ENCODE measurements at regions not wholly inside any gene's neighbourhood (a gene's known extent, or its start where the extent isn't known, plus 50 kb on each side); places are given as distances from the start of the nearest gene placed in this dataset.

DNA sequence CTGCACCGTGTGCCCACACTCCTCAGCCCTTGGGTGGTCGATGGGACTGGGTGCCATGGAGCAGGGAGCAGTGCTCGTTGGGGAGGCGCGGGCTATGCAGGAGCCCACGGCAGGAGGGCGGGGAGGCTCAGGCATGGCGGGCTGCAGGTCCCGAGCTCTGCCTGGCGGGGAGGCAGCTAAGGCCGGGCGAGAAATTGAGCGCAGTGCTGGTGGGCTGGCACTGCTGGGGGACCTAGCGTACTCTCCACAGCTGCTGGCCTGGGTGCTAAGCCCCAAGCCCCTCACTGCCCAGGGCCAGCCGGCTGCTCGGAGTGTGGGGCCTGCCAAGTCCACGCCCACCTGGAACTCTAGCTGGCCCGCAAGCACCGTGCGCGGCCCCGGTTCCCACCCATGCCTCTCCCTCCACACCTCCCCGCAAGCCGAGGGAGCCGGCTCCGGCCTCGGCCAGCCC lies 55.9 kb upstream of the ECI2 start:
- no peak for TF ChIP-seq POLR2AphosphoS5 (IDR thresholded peaks at IDR 0.05)
- TF ChIP-seq, protein P1, sequence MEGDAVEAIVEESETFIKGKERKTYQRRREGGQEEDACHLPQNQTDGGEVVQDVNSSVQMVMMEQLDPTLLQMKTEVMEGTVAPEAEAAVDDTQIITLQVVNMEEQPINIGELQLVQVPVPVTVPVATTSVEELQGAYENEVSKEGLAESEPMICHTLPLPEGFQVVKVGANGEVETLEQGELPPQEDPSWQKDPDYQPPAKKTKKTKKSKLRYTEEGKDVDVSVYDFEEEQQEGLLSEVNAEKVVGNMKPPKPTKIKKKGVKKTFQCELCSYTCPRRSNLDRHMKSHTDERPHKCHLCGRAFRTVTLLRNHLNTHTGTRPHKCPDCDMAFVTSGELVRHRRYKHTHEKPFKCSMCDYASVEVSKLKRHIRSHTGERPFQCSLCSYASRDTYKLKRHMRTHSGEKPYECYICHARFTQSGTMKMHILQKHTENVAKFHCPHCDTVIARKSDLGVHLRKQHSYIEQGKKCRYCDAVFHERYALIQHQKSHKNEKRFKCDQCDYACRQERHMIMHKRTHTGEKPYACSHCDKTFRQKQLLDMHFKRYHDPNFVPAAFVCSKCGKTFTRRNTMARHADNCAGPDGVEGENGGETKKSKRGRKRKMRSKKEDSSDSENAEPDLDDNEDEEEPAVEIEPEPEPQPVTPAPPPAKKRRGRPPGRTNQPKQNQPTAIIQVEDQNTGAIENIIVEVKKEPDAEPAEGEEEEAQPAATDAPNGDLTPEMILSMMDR (IDR thresholded peaks at IDR 0.05; ENCODE audit: poor library complexity, severe bottlenecking) = no peak
- no peak for TF ChIP-seq EZH2 (IDR thresholded peaks at IDR 0.05; ENCODE audit: borderline replicate concordance, insufficient read depth, low read length, poor library complexity, severe bottlenecking)
- no peak for TF ChIP-seq EP300 (conservative IDR thresholded peaks at IDR 0.05; ENCODE audit: poor library complexity, severe bottlenecking)
- no peak for TF ChIP-seq MXI1 (conservative IDR thresholded peaks at IDR 0.05; ENCODE audit: poor library complexity, severe bottlenecking)
- TF ChIP-seq RAD21 (conservative IDR thresholded peaks at IDR 0.05) = no peak
- TF ChIP-seq, protein P2, sequence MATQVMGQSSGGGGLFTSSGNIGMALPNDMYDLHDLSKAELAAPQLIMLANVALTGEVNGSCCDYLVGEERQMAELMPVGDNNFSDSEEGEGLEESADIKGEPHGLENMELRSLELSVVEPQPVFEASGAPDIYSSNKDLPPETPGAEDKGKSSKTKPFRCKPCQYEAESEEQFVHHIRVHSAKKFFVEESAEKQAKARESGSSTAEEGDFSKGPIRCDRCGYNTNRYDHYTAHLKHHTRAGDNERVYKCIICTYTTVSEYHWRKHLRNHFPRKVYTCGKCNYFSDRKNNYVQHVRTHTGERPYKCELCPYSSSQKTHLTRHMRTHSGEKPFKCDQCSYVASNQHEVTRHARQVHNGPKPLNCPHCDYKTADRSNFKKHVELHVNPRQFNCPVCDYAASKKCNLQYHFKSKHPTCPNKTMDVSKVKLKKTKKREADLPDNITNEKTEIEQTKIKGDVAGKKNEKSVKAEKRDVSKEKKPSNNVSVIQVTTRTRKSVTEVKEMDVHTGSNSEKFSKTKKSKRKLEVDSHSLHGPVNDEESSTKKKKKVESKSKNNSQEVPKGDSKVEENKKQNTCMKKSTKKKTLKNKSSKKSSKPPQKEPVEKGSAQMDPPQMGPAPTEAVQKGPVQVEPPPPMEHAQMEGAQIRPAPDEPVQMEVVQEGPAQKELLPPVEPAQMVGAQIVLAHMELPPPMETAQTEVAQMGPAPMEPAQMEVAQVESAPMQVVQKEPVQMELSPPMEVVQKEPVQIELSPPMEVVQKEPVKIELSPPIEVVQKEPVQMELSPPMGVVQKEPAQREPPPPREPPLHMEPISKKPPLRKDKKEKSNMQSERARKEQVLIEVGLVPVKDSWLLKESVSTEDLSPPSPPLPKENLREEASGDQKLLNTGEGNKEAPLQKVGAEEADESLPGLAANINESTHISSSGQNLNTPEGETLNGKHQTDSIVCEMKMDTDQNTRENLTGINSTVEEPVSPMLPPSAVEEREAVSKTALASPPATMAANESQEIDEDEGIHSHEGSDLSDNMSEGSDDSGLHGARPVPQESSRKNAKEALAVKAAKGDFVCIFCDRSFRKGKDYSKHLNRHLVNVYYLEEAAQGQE (IDR thresholded peaks at IDR 0.05; ENCODE audit: borderline replicate concordance) = no peak
- TF ChIP-seq TAF1 (IDR thresholded peaks at IDR 0.05; ENCODE audit: low read depth) = no peak
- no peak for TF ChIP-seq SMC3 (conservative IDR thresholded peaks at IDR 0.05; ENCODE audit: poor library complexity)
